ENCODE measurements at regions not wholly inside any gene's neighbourhood (a gene's known extent, or its start where the extent isn't known, plus 50 kb on each side); places are given as distances from the start of the nearest gene placed in this dataset.

- no peaks in the 10 kb centered on the region for H3K4me1 ChIP-seq (ENCODE audit: insufficient read depth)
- DNase-seq = no peak
Observed at GRCh38 chr5:18323891-18324290, 689.6 kb downstream of the TAF11L14 start.

GRCh38 chr5:18325431-18325830 lies 691.2 kb downstream of the TAF11L14 start:
- TF ChIP-seq EZH2 (IDR thresholded peaks at IDR 0.05; ENCODE audit: insufficient read depth, poor library complexity, severe bottlenecking) (no peak), EZH2phosphoT487 (IDR thresholded peaks at IDR 0.05; ENCODE audit: insufficient read depth, low read depth) (no peak)
- H3K27ac ChIP-seq = no peak overlapping the region
- H3K4me1 ChIP-seq (ENCODE audit: insufficient read depth) = no peaks in the 10 kb centered on the region
- no peak overlapping the region for H3K9ac ChIP-seq
- H3K4me3 ChIP-seq = no peak overlapping the region
- no peak overlapping the region for H2AFZ ChIP-seq
- no peaks in the 10 kb centered on the region for H3K36me3 ChIP-seq (ENCODE audit: low read depth)
- no peaks in the 10 kb centered on the region for H3K27me3 ChIP-seq (replicated peaks; ENCODE audit: insufficient read depth)
- in situ Hi-C loops (cut with MboI) = no loop called here
- H3K79me2 ChIP-seq (ENCODE audit: insufficient read depth) = no peaks in the 10 kb centered on the region
- no peaks in the 10 kb centered on the region for H3K9me3 ChIP-seq (ENCODE audit: low read depth)
- no peak overlapping the region for H3K4me2 ChIP-seq (ENCODE audit: unreplicated experiment)
- no peaks in the 10 kb centered on the region for H4K20me1 ChIP-seq (ENCODE audit: insufficient read depth)
- 22 to 32% methylated on average over 3 of the region's 3 CpGs for WGBS, 2 experiments (ENCODE audit: low coverage in 1 of 2, low lambda C conversion rate in 2 of 2, missing lambda C conversion rate in 2 of 2)
- DNase-seq = no peak
- no peaks in the 10 kb centered on the region for H3F3A ChIP-seq (ENCODE audit: insufficient read depth)
- no peaks in the 10 kb centered on the region for H3K9me2 ChIP-seq (ENCODE audit: insufficient read depth)

More at GRCh38 chr5:18323891-18324290, 689.6 kb downstream of the TAF11L14 start:
- no peak overlapping the region for H3K27ac ChIP-seq
- H3K27me3 ChIP-seq (replicated peaks; ENCODE audit: insufficient read depth) = no peaks in the 10 kb centered on the region
- H3K9me3 ChIP-seq (ENCODE audit: low read depth) = no peaks in the 10 kb centered on the region
- H3K9ac ChIP-seq = no peak overlapping the region
- no peak for TF ChIP-seq EZH2phosphoT487 (IDR thresholded peaks at IDR 0.05; ENCODE audit: insufficient read depth, low read depth)
- TF ChIP-seq EZH2 (IDR thresholded peaks at IDR 0.05; ENCODE audit: insufficient read depth, poor library complexity, severe bottlenecking) = no peak
- WGBS, 2 experiments (ENCODE audit: low coverage in 1 of 2, low lambda C conversion rate in 2 of 2, missing lambda C conversion rate in 2 of 2) = 80 to 83% methylated on average over 2 of the region's 2 CpGs
- H2AFZ ChIP-seq = no peak overlapping the region
- H3K36me3 ChIP-seq (ENCODE audit: low read depth) = no peaks in the 10 kb centered on the region
- no peaks in the 10 kb centered on the region for H3F3A ChIP-seq (ENCODE audit: insufficient read depth)
- no peaks in the 10 kb centered on the region for H3K9me2 ChIP-seq (ENCODE audit: insufficient read depth)
- H3K4me3 ChIP-seq = no peak overlapping the region
- no peaks in the 10 kb centered on the region for H4K20me1 ChIP-seq (ENCODE audit: insufficient read depth)
- no peaks in the 10 kb centered on the region for H3K79me2 ChIP-seq (ENCODE audit: insufficient read depth)
- in situ Hi-C loops (cut with MboI) = no loop called here
- H3K4me2 ChIP-seq (ENCODE audit: unreplicated experiment) = no peak overlapping the region

GRCh38 chr5:18329328-18329727 lies 695.1 kb downstream of the TAF11L14 start:
- H3K4me3 ChIP-seq = no peak overlapping the region
- H3K4me2 ChIP-seq (ENCODE audit: unreplicated experiment) = no peak overlapping the region
- TF ChIP-seq EZH2 (IDR thresholded peaks at IDR 0.05; ENCODE audit: insufficient read depth, poor library complexity, severe bottlenecking) (no peak), EZH2phosphoT487 (IDR thresholded peaks at IDR 0.05; ENCODE audit: insufficient read depth, low read depth) (no peak)
- no peak overlapping the region for H3K27ac ChIP-seq
- no peaks in the 10 kb centered on the region for H3K27me3 ChIP-seq (replicated peaks; ENCODE audit: insufficient read depth)
- in situ Hi-C loops (cut with MboI) = no loop called here
- H3K9me2 ChIP-seq (ENCODE audit: insufficient read depth) = no peaks in the 10 kb centered on the region
- no peaks in the 10 kb centered on the region for H3K4me1 ChIP-seq (ENCODE audit: insufficient read depth)
- H3K36me3 ChIP-seq (ENCODE audit: low read depth) = no peaks in the 10 kb centered on the region
- H3K9me3 ChIP-seq (ENCODE audit: low read depth) = no peaks in the 10 kb centered on the region
- H3K9ac ChIP-seq = no peak overlapping the region
- DNase-seq = peak; percentile 1
- H3F3A ChIP-seq (ENCODE audit: insufficient read depth) = no peaks in the 10 kb centered on the region
- H3K79me2 ChIP-seq (ENCODE audit: insufficient read depth) = no peaks in the 10 kb centered on the region
- no peaks in the 10 kb centered on the region for H4K20me1 ChIP-seq (ENCODE audit: insufficient read depth)
- H2AFZ ChIP-seq = no peak overlapping the region

GRCh38 chr5:18333841-18334240 lies 699.6 kb downstream of the TAF11L14 start:
- no peaks in the 10 kb centered on the region for H3K27me3 ChIP-seq (replicated peaks; ENCODE audit: insufficient read depth)
- no peaks in the 10 kb centered on the region for H3K79me2 ChIP-seq (ENCODE audit: insufficient read depth)
- no peak for DNase-seq
- WGBS, 2 experiments (ENCODE audit: low coverage in 1 of 2, low lambda C conversion rate in 2 of 2, missing lambda C conversion rate in 2 of 2) = 0% methylated on average over 1 of the region's 1 CpG
- H2AFZ ChIP-seq = no peak overlapping the region
- no peaks in the 10 kb centered on the region for H3K9me2 ChIP-seq (ENCODE audit: insufficient read depth)
- no peak for TF ChIP-seq EZH2phosphoT487 (IDR thresholded peaks at IDR 0.05; ENCODE audit: insufficient read depth, low read depth)
- TF ChIP-seq EZH2 (IDR thresholded peaks at IDR 0.05; ENCODE audit: insufficient read depth, poor library complexity, severe bottlenecking) = no peak
- no peaks in the 10 kb centered on the region for H3F3A ChIP-seq (ENCODE audit: insufficient read depth)
- in situ Hi-C loops (cut with MboI) = no loop called here
- no peaks in the 10 kb centered on the region for H3K4me1 ChIP-seq (ENCODE audit: insufficient read depth)
- H3K9ac ChIP-seq = no peak overlapping the region
- H3K27ac ChIP-seq = no peak overlapping the region
- no peak overlapping the region for H3K4me2 ChIP-seq (ENCODE audit: unreplicated experiment)
- no peaks in the 10 kb centered on the region for H3K36me3 ChIP-seq (ENCODE audit: low read depth)
- H4K20me1 ChIP-seq (ENCODE audit: insufficient read depth) = no peaks in the 10 kb centered on the region
- H3K4me3 ChIP-seq = no peak overlapping the region
- no peaks in the 10 kb centered on the region for H3K9me3 ChIP-seq (ENCODE audit: low read depth)

- Histone ChIP-seq H3K4me1 (ENCODE audit: insufficient read depth) (no peaks in the 10 kb centered on the region), H3K9ac (no peak overlapping the region), H3K79me2 (ENCODE audit: insufficient read depth) (no peaks in the 10 kb centered on the region), H3K36me3 (ENCODE audit: low read depth) (no peaks in the 10 kb centered on the region), H2AFZ (no peak overlapping the region), H3K4me3 (no peak overlapping the region), H3K27ac (no peak overlapping the region), H3K4me2 (ENCODE audit: unreplicated experiment) (no peak overlapping the region), H4K20me1 (ENCODE audit: insufficient read depth) (no peaks in the 10 kb centered on the region), H3K27me3 (replicated peaks; ENCODE audit: insufficient read depth) (no peaks in the 10 kb centered on the region), H3K9me2 (ENCODE audit: insufficient read depth) (no peaks in the 10 kb centered on the region), H3F3A (ENCODE audit: insufficient read depth) (no peaks in the 10 kb centered on the region), H3K9me3 (ENCODE audit: low read depth) (no peaks in the 10 kb centered on the region)
- 20 to 22% methylated on average over 5 of the region's 5 CpGs for WGBS, 2 experiments (ENCODE audit: low coverage in 1 of 2, low lambda C conversion rate in 2 of 2, missing lambda C conversion rate in 2 of 2)
- no peak for DNase-seq
- in situ Hi-C loops (cut with MboI) = no loop called here
- no peak for TF ChIP-seq EZH2 (IDR thresholded peaks at IDR 0.05; ENCODE audit: insufficient read depth, poor library complexity, severe bottlenecking)
Observed at GRCh38 chr5:18334949-18335348, 700.7 kb downstream of the TAF11L14 start.
